Stimulated activated CD4-positive, alpha-beta T cell treated with anti-CD3 and anti-CD28 coated beads, Interleukin-12 subunit alpha, Interleukin-12 subunit beta, amount 100 ng/mL, for 48 hours (primary cell): ENCODE measurements at regions not wholly inside any gene's neighbourhood (a gene's known extent, or its start where the extent isn't known, plus 50 kb on each side); places are given as distances from the start of the nearest gene placed in this dataset.
"Not testable (repeated sequence)": the region's sequence is repeated elsewhere in the genome, so short reads cannot be mapped to it uniquely, and the experiment has no call there.

Experiments used
- DNase-seq, 3 donors: peaks; one replicate each; pipeline ENCODE4 v3.0.0-alpha.2; 2020; ENCODE audit warnings: low read depth in 2 of 3, low spot score in 1 of 3

- no peak for DNase-seq
These were observed 379.5 kb upstream of the MAP2 start for GRCh38 chr2:209044307-209044706.

GRCh38 chr2:209046163-209046562 lies 377.7 kb upstream of the MAP2 start:
- no peak for DNase-seq

GRCh38 chr2:209049608-209050007 lies 374.2 kb upstream of the MAP2 start:
- DNase-seq, result no peak

GRCh38 chr2:209062210-209062609 lies 361.6 kb upstream of the MAP2 start:
- DNase-seq, result no peak

GRCh38 chr2:209070262-209070661 lies 353.6 kb upstream of the MAP2 start:
- no peak for DNase-seq

- DNase-seq, result no peak
These were observed 350.7 kb upstream of the MAP2 start for GRCh38 chr2:209073151-209073550.

- no peak for DNase-seq
These were observed 349.1 kb upstream of the MAP2 start for GRCh38 chr2:209074711-209075110.

- no peak for DNase-seq
These were observed 347.7 kb upstream of the MAP2 start for GRCh38 chr2:209076151-209076550.

- DNase-seq, result no peak
These were observed 337.1 kb upstream of the MAP2 start for GRCh38 chr2:209086761-209087160.

GRCh38 chr2:209091056-209091455 lies 332.8 kb upstream of the MAP2 start:
- DNase-seq, result no peak

GRCh38 chr2:209094221-209094620 lies 329.6 kb upstream of the MAP2 start:
- no peak for DNase-seq

GRCh38 chr2:209095432-209095831 lies 328.4 kb upstream of the MAP2 start:
- DNase-seq, result no peak

- no peak for DNase-seq
These were observed 326.7 kb upstream of the MAP2 start for GRCh38 chr2:209097168-209097567.

GRCh38 chr2:209102319-209102718 lies 321.5 kb upstream of the MAP2 start:
- no peak for DNase-seq

GRCh38 chr2:209113026-209113425 lies 310.8 kb upstream of the MAP2 start:
- no peak for DNase-seq

GRCh38 chr2:209114588-209115240 lies 309.1 kb upstream of the MAP2 start:
- no peak for DNase-seq

- DNase-seq, result no peak
These were observed 302.2 kb upstream of the MAP2 start for GRCh38 chr2:209121691-209122090.

- no peak for DNase-seq
These were observed 298.6 kb upstream of the MAP2 start for GRCh38 chr2:209125291-209125690.

GRCh38 chr2:209138079-209138478 lies 285.8 kb upstream of the MAP2 start:
- DNase-seq, result no peak

- DNase-seq, result no peak
These were observed 282.7 kb upstream of the MAP2 start for GRCh38 chr2:209141142-209141541.

GRCh38 chr2:209141818-209142217 lies 282.0 kb upstream of the MAP2 start:
- DNase-seq, result no peak

- DNase-seq, result not testable (repeated sequence)
These were observed 278.6 kb upstream of the MAP2 start for GRCh38 chr2:209145220-209145691.

GRCh38 chr2:209145941-209146681 lies 277.7 kb upstream of the MAP2 start:
- no peak for DNase-seq
